Left lung (tissue), 4 donors: ENCODE measurements at regions not wholly inside any gene's neighbourhood (a gene's known extent, or its start where the extent isn't known, plus 50 kb on each side); places are given as distances from the start of the nearest gene placed in this dataset.

Experiments
- ATAC-seq: fragments of 200-7000 bp; cut with Tn5 transposase; one replicate; pipeline ENCODE4 v1.9.1; 2020; ENCODE audit warnings: moderate library complexity
- DNase-seq, 4 donors: peaks; one replicate each; pipeline ENCODE4 v3.0.0-alpha.2; 2013 to 2020
- H3K27ac ChIP-seq, 2 donors: fragments of 200-600 bp; sonication (generic) in 1 of 2; one replicate each; pipeline versions ENCODE4 v1.5.0 to v1.8.0; 2020 to 2021
- H3K27me3 ChIP-seq, 2 donors: fragments of 200-600 bp; sonication (generic) in 1 of 2; one replicate each; pipeline versions ENCODE4 v1.5.0 to v1.8.0; 2020 to 2021
- H3K36me3 ChIP-seq, 2 donors: fragments of 200-600 bp; sonication (generic) in 1 of 2; one replicate each; pipeline versions ENCODE4 v1.5.0 to v1.8.0; 2020 to 2021
- H3K4me1 ChIP-seq, 2 donors: fragments of 200-600 bp; one replicate each; pipeline ENCODE4 v1.8.0; 2021
- H3K4me3 ChIP-seq, 2 donors: fragments of 200-600 bp; sonication (generic) in 1 of 2; one replicate each; pipeline versions ENCODE4 v1.5.0 to v1.8.0; 2020 to 2021; ENCODE audit warnings: mild to moderate bottlenecking in 1 of 2
- H3K9me3 ChIP-seq, 2 donors: fragments of 200-600 bp; sonication (generic) in 1 of 2; one replicate each; pipeline versions ENCODE4 v1.5.0 to v1.8.0; 2020 to 2021
- CTCF ChIP-seq, 2 donors: fragments of 200-600 bp; sonication (generic) in 1 of 2; IDR thresholded peaks; one replicate each; pipeline versions ENCODE4 v1.5.0 to v1.8.0; 2021; ENCODE audit warnings: antibody characterized with exemption in 2 of 2
- intact Hi-C, 2 donors: fragments of 100-400 bp; cut with DNase I; formaldehyde crosslinking; loops; one replicate each; pipeline versions ENCODE4 v1.11.2 to v1.14.2; 2022
- donor health status: DM: no; HTN: yes; CAD: no.
- donor health status: DM: no; HTN: no; CAD: no.

DNA sequence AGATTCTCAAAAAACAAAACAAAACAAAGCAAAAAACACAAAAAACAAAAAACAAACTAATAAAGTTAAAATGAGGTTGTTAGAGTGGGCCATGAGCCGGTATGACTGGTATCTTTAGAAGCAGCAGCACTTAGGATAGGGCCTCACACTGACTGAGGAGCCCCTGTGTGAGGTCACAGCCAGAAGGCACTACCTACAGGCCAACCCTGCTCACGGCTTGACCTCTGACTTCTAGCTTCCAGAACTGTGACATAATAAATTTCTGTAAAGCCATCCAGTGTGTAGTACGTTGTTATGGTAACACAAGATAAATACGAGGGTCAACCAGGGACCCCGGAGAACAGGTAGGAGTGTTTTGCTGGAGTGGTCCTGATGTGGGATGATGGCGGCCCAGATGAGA lies 629.6 kb downstream of the VRK1 start:
- H3K9me3 ChIP-seq, result no peaks in the 10 kb centered on the region
- H3K4me3 ChIP-seq, result no peak overlapping the region
- intact Hi-C loops, result no loop called here
- H3K27me3 ChIP-seq, result peaks cover 0 to 4% of the 10 kb centered on the region in 2 donors
- DNase-seq, result no peak
- ATAC-seq, result no peak
- no peak for TF ChIP-seq CTCF (IDR thresholded peaks at IDR 0.05)
- no peaks in the 10 kb centered on the region for H3K4me1 ChIP-seq
- H3K36me3 ChIP-seq, result no peaks in the 10 kb centered on the region
- H3K27ac ChIP-seq, result no peak overlapping the region

- no peaks in the 10 kb centered on the region for H3K4me1 ChIP-seq
- H3K4me3 ChIP-seq, result no peak overlapping the region
- peak in 1 of 4 donors; percentile 21 for DNase-seq
- H3K27me3 ChIP-seq, result no peaks in the 10 kb centered on the region
- intact Hi-C loops, result no loop called here
- H3K9me3 ChIP-seq, result no peaks in the 10 kb centered on the region
- no peaks in the 10 kb centered on the region for H3K36me3 ChIP-seq
- no peak overlapping the region for H3K27ac ChIP-seq
- TF ChIP-seq CTCF (IDR thresholded peaks at IDR 0.05), result no peak
- no peak for ATAC-seq
Observed at GRCh38 chr14:97428808-97429440, 631.7 kb downstream of the VRK1 start.

- Histone ChIP-seq H3K4me3 (no peak overlapping the region), H3K4me1 (no peaks in the 10 kb centered on the region), H3K27ac (no peak overlapping the region), H3K9me3 (no peaks in the 10 kb centered on the region), H3K27me3 (no peaks in the 10 kb centered on the region), H3K36me3 (no peaks in the 10 kb centered on the region)
- ATAC-seq, result no peak
- TF ChIP-seq CTCF (IDR thresholded peaks at IDR 0.05), result no peak
- no peak for DNase-seq
- intact Hi-C loops, result no loop called here
Observed at GRCh38 chr14:97432586-97432985, 635.4 kb downstream of the VRK1 start.

- no peak for DNase-seq
- H3K4me1 ChIP-seq, result no peaks in the 10 kb centered on the region
- H3K27ac ChIP-seq, result no peak overlapping the region
- TF ChIP-seq CTCF (IDR thresholded peaks at IDR 0.05), result no peak
- H3K27me3 ChIP-seq, result no peaks in the 10 kb centered on the region
- no peak overlapping the region for H3K4me3 ChIP-seq
- H3K36me3 ChIP-seq, result no peaks in the 10 kb centered on the region
- intact Hi-C loops, result no loop called here
- no peaks in the 10 kb centered on the region for H3K9me3 ChIP-seq
- no peak for ATAC-seq
Observed at GRCh38 chr14:97441740-97442362, 644.7 kb downstream of the VRK1 start.

DNA sequence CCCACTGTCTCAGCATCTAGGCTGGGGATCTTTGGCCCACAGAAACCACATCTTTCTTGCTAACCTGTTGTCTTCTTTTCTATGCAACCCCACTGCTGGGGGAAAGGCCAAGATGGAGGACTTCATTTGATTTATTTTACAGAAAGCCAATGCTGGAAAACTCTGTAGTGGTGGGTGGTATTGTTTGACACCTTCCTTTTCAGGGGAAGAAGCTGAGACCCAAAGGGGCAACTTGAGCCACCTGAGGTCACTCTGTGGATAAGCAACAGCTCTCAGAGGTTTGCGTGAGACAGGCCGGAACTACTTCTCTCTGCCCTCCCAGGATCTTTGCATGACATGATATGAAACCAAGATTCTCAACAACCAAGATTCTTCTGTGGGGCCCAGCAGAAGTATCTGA lies 645.2 kb downstream of the VRK1 start:
- H3K4me3 ChIP-seq, result no peak overlapping the region
- no peaks in the 10 kb centered on the region for H3K27me3 ChIP-seq
- no peaks in the 10 kb centered on the region for H3K36me3 ChIP-seq
- TF ChIP-seq CTCF (IDR thresholded peaks at IDR 0.05), result no peak
- H3K4me1 ChIP-seq, result no peaks in the 10 kb centered on the region
- intact Hi-C loops, result no loop called here
- no peak for DNase-seq
- no peak for ATAC-seq
- H3K9me3 ChIP-seq, result no peaks in the 10 kb centered on the region
- no peak overlapping the region for H3K27ac ChIP-seq
